A549 (cell line): ENCODE measurements at regions not wholly inside any gene's neighbourhood (a gene's known extent, or its start where the extent isn't known, plus 50 kb on each side); places are given as distances from the start of the nearest gene placed in this dataset.

Experiments used
- ATAC-seq, 2 experiments: fragments of 200-7000 bp in 1 of 2; fragments of >200 bp in 1 of 2; cut with Nextera tagmentation in 1 of 2; cut with Tn5 transposase in 1 of 2; 3 replicates each; pipeline versions ENCODE4 v1.8.0 to v1.9.1; 2018 to 2020; ENCODE audit warnings: mild to moderate bottlenecking in 1 of 2, moderate library complexity in 1 of 2
- CTCF ChIA-PET: fragments of 300-600 bp; sonication (Branson Sonifier 250); formaldehyde crosslinking; extraction: SDS; loops from one replicate; lab custom pipeline; 2021; ENCODE audit warnings: antibody characterized with exemption, inconsistent platforms; lab: Yijun Ruan, JAX
- POLR2A ChIA-PET: fragments of 350-600 bp; formaldehyde crosslinking; extraction: SDS; loops from one replicate; lab custom pipeline; 2021; ENCODE audit warnings: antibody characterized with exemption, inconsistent platforms; lab: Yijun Ruan, JAX
- DNase-seq, 2 experiments: peaks; one replicate each; pipeline versions ENCODE4 v3.0.0 to v3.0.0-alpha.2; 2011 to 2016; ENCODE audit warnings: low read depth in 1 of 2, low spot score in 1 of 2
- FAIRE-seq: peaks from 2 replicates; lab custom pipeline; 2011; peaks lifted over from hg19 to GRCh38; lab: Jason Lieb, UNC
- H3K27ac ChIP-seq, 2 experiments: fragments of >200 bp; sonication (Bioruptor Twin); formaldehyde crosslinking; 3 replicates each; pipeline ENCODE4 v1.5.1; 2016 to 2017
- H3K4me1 ChIP-seq: fragments of >200 bp; sonication (Bioruptor Twin); formaldehyde crosslinking; 3 replicates; pipeline ENCODE4 v1.6.1; 2016
- H3K4me2 ChIP-seq: fragments of >200 bp; sonication (Bioruptor Twin); formaldehyde crosslinking; 3 replicates; pipeline ENCODE4 v1.6.1; 2016
- H3K4me3 ChIP-seq: fragments of >200 bp; sonication (Bioruptor Twin); formaldehyde crosslinking; 3 replicates; pipeline ENCODE4 v1.5.1; 2016
- H3K9me3 ChIP-seq: fragments of >200 bp; sonication (Bioruptor Twin); formaldehyde crosslinking; 3 replicates; pipeline ENCODE4 v1.6.1; 2016
- BHLHE40 ChIP-seq: IDR thresholded peaks from 2 replicates; pipeline ENCODE4 v1.6.1; 2012; ENCODE audit warnings: low read depth, low read length, inconsistent platforms
- CBX2 ChIP-seq: fragments of 200-600 bp; sonication (generic); IDR thresholded peaks from 2 replicates; pipeline ENCODE4 v1.6.1; 2016; ENCODE audit warnings: low read depth, mild to moderate bottlenecking, borderline replicate concordance
- CEBPB ChIP-seq, 2 experiments: fragments of >200 bp in 1 of 2; sonication (Bioruptor Twin) in 1 of 2; formaldehyde crosslinking in 1 of 2; IDR thresholded peaks; 2 replicates each; pipeline ENCODE4 v1.6.1; 2012 to 2016
- EHF ChIP-seq: fragments of 250-450 bp; sonication (Bioruptor Pico); IDR thresholded peaks from 2 replicates; pipeline ENCODE4 v1.5.0; 2020; ENCODE audit warnings: mild to moderate bottlenecking
- FOSB ChIP-seq: fragments of 250-450 bp; sonication (Bioruptor Pico); IDR thresholded peaks from 2 replicates; pipeline ENCODE4 v1.5.0; 2020; ENCODE audit warnings: mild to moderate bottlenecking, moderate library complexity
- HMGXB4 ChIP-seq: fragments of 250-450 bp; sonication (Bioruptor Pico); IDR thresholded peaks from 2 replicates; pipeline ENCODE4 v1.5.0; 2021; ENCODE audit warnings: mild to moderate bottlenecking, moderate library complexity, borderline replicate concordance
- HOXB13 ChIP-seq: fragments of 250-450 bp; sonication (Bioruptor Pico); IDR thresholded peaks from 2 replicates; pipeline ENCODE4 v1.5.0; 2020; ENCODE audit warnings: low read depth, mild to moderate bottlenecking, moderate library complexity
- JUN ChIP-seq, 2 experiments: fragments of >200 bp; sonication (Bioruptor Twin); formaldehyde crosslinking; IDR thresholded peaks; 2 replicates in 1 of 2; 3 replicates in 1 of 2; pipeline ENCODE4 v1.6.1; 2016 to 2017
- JUNB ChIP-seq: fragments of >200 bp; sonication (Bioruptor Twin); formaldehyde crosslinking; IDR thresholded peaks from 2 replicates; pipeline ENCODE4 v1.6.1; 2016
- MYC ChIP-seq: IDR thresholded peaks from 2 replicates; pipeline ENCODE4 v1.6.1; 2012; ENCODE audit warnings: mild to moderate bottlenecking, inconsistent platforms, low read length, improper control_type of control experiment, borderline replicate concordance
- PBX3 ChIP-seq: IDR thresholded peaks from 2 replicates; pipeline ENCODE4 v1.6.1; 2012
- PHF8 ChIP-seq: fragments of 200-600 bp; sonication (generic); IDR thresholded peaks from 2 replicates; pipeline ENCODE4 v1.6.1; 2016; ENCODE audit warnings: low read depth, mild to moderate bottlenecking, antibody characterized with exemption, moderate library complexity, borderline replicate concordance
- RAD21 ChIP-seq, 2 experiments: fragments of >200 bp in 1 of 2; sonication (Bioruptor Twin) in 1 of 2; formaldehyde crosslinking in 1 of 2; IDR thresholded peaks in 1 of 2; conservative IDR thresholded peaks in 1 of 2; 2 replicates in 1 of 2; 3 replicates in 1 of 2; pipeline ENCODE4 v1.6.1; 2012 to 2018; ENCODE audit warnings: inconsistent platforms in 1 of 2
- RFX5 ChIP-seq: fragments of 450-650 bp; IDR thresholded peaks from 2 replicates; pipeline ENCODE4 v1.7.1; 2014; ENCODE audit warnings: antibody characterized with exemption, mild to moderate bottlenecking, moderate library complexity
- SMC3 ChIP-seq: fragments of >200 bp; sonication (Bioruptor Twin); formaldehyde crosslinking; IDR thresholded peaks from 3 replicates; pipeline ENCODE4 v1.6.1; 2018; ENCODE audit warnings: inconsistent platforms
- TP53 ChIP-seq: fragments of 250-450 bp; sonication (Bioruptor Pico); IDR thresholded peaks from 2 replicates; pipeline ENCODE4 v1.5.0; 2021; ENCODE audit warnings: mild to moderate bottlenecking, moderate library complexity
- ZFP36 ChIP-seq: fragments of 450-650 bp; IDR thresholded peaks from 2 replicates; pipeline ENCODE4 v1.6.1; 2014; ENCODE audit warnings: borderline replicate concordance; ENCODE audit not compliant: partially characterized antibody
- WGBS: methylation state at CpG from one replicate; pipeline ENCODE4 v1.1.6; 2017; ENCODE audit errors: missing lambda C conversion rate; 5-methylcytosine and 5-hydroxymethylcytosine counted together

GRCh38 chr4:126267689-126268088 is 952.9 kb downstream of the FAT4 start:
- CTCF ChIA-PET, result no interaction called here
- no peak for FAIRE-seq
- DNase-seq, result peak in 1 of 2 experiments; percentile 0

GRCh38 chr4:126268106-126268505 is 953.4 kb downstream of the FAT4 start:
- TF ChIP-seq JUNB, result no peak
- TF ChIP-seq CBX2, result no peak
- TF ChIP-seq TP53 (CRISPR knock-in tag), result no peak
- no peak for TF ChIP-seq HMGXB4 (CRISPR knock-in tag)
- no peak for TF ChIP-seq MYC
- TF ChIP-seq CEBPB (IDR thresholded peaks at IDR 0.05), result no peak
- no peak for TF ChIP-seq RFX5
- Histone ChIP-seq H3K9me3 (no peaks in the 10 kb centered on the region), H3K4me1 (no peaks in the 10 kb centered on the region), H3K27ac (no peak overlapping the region), H3K4me3 (no peak overlapping the region), H3K4me2 (no peak overlapping the region)
- DNase-seq (no peak), ATAC-seq (no peak), FAIRE-seq (no peak)
- ChIA-PET POLR2A (no interaction called here), CTCF (no interaction called here)

More at GRCh38 chr4:126267689-126268088, 952.9 kb downstream of the FAT4 start:
- Histone ChIP-seq H3K4me1 (no peaks in the 10 kb centered on the region), H3K9me3 (no peaks in the 10 kb centered on the region), H3K4me3 (no peak overlapping the region), H3K27ac (no peak overlapping the region), H3K4me2 (no peak overlapping the region)
- WGBS, result 0% methylated on average over 1 of the region's 1 CpG
- no peak for ATAC-seq
- POLR2A ChIA-PET, result no interaction called here
- TF ChIP-seq BHLHE40, result no peak
- TF ChIP-seq, all 56 proteins: peak for 0

DNA sequence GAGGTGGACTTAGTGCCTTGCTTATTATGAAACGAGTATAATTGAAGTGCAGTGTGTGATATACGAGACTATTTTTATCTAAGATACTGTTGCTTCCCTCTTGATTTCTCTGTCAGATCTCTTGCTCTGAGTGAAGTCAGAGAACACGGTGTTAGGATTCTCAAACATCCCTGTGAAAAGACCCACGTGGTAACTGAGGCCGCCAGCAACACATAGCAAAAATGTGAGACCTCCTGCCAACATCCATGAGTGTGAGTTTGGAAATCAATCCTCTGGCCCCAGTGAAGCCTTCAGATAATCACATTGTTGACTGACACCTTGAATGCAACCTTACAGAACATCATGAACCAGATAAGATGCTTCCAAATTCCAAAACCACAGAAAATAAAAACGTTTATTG is 954.4 kb downstream of the FAT4 start:
- no peak for ATAC-seq
- CTCF ChIA-PET, result no interaction called here
- POLR2A ChIA-PET, result no interaction called here
- Histone ChIP-seq H3K27ac (no peak overlapping the region), H3K9me3 (no peaks in the 10 kb centered on the region), H3K4me3 (no peak overlapping the region), H3K4me1 (no peaks in the 10 kb centered on the region), H3K4me2 (no peak overlapping the region)
- no peak for TF ChIP-seq HMGXB4 (CRISPR knock-in tag)
- TF ChIP-seq FOSB (CRISPR knock-in tag), result no peak
- TF ChIP-seq ZFP36, result no peak
- TF ChIP-seq SMC3, result no peak
- TF ChIP-seq HOXB13 (CRISPR knock-in tag), result no peak
- TF ChIP-seq RFX5, result no peak
- no peak for TF ChIP-seq JUNB
- no peak for TF ChIP-seq EHF (CRISPR knock-in tag)
- no peak for TF ChIP-seq PHF8
- no peak for TF ChIP-seq RAD21 (conservative IDR thresholded peaks at IDR 0.05 in 1 of 2, IDR thresholded peaks at IDR 0.05 in 1 of 2)
- TF ChIP-seq PBX3, result no peak
- no peak for TF ChIP-seq JUN (IDR thresholded peaks at IDR 0.05)
- no peak for FAIRE-seq
- DNase-seq, result no peak
- WGBS, result 30% methylated on average over 6 of the region's 6 CpGs
